GM23338 (cell line): ENCODE measurements at regions not wholly inside any gene's neighbourhood (a gene's known extent, or its start where the extent isn't known, plus 50 kb on each side); places are given as distances from the start of the nearest gene placed in this dataset.

Source experiments
- ATAC-seq: fragments of 200-7000 bp; cut with Tn5 transposase; 3 replicates; pipeline ENCODE4 v1.9.1; 2020
- DNase-seq: peaks from one replicate; pipeline ENCODE4 v3.0.0-alpha.2; 2015; ENCODE audit warnings: low spot score
- H2AFZ ChIP-seq: fragments of 200-600 bp; sonication (generic); 2 replicates; pipeline ENCODE4 v1.8.0; 2016; ENCODE audit warnings: antibody characterized with exemption, mild to moderate bottlenecking, moderate library complexity
- H3F3A ChIP-seq: fragments of 200-600 bp; sonication (generic); replicated peaks from 2 replicates; pipeline ENCODE4 v1.8.0; 2017; ENCODE audit warnings: antibody characterized with exemption, mixed run types, low read depth
- H3K27ac ChIP-seq: fragments of 200-600 bp; sonication (generic); 2 replicates; pipeline ENCODE4 v1.6.1; 2016; ENCODE audit warnings: low read depth
- H3K27me3 ChIP-seq: fragments of 200-600 bp; sonication (generic); 2 replicates; pipeline ENCODE4 v1.8.0; 2016; ENCODE audit warnings: mild to moderate bottlenecking, mixed run types, moderate library complexity; ENCODE audit not compliant: insufficient read depth
- H3K36me3 ChIP-seq: fragments of 200-600 bp; sonication (generic); 2 replicates; pipeline ENCODE4 v1.8.0; 2016; ENCODE audit warnings: mild to moderate bottlenecking; ENCODE audit not compliant: insufficient read depth
- H3K4me1 ChIP-seq: fragments of 200-600 bp; sonication (generic); 2 replicates; pipeline ENCODE4 v1.8.0; 2016; ENCODE audit warnings: mild to moderate bottlenecking, moderate library complexity; ENCODE audit not compliant: insufficient read depth
- H3K4me2 ChIP-seq: fragments of 200-600 bp; sonication (generic); 2 replicates; pipeline ENCODE4 v1.7.1; 2017; ENCODE audit warnings: mixed run types
- H3K4me3 ChIP-seq: fragments of 200-600 bp; sonication (generic); 2 replicates; pipeline ENCODE4 v1.6.1; 2016; ENCODE audit warnings: mixed run types
- H3K79me2 ChIP-seq: fragments of 200-600 bp; sonication (generic); replicated peaks from 2 replicates; pipeline ENCODE4 v1.8.0; 2017; ENCODE audit warnings: mild to moderate bottlenecking; ENCODE audit not compliant: insufficient read depth
- H3K9me2 ChIP-seq: fragments of 200-600 bp; sonication (generic); 2 replicates; pipeline ENCODE4 v1.8.0; 2017; ENCODE audit not compliant: insufficient read depth
- H4K20me1 ChIP-seq: fragments of 200-600 bp; sonication (generic); replicated peaks from 2 replicates; pipeline ENCODE4 v1.8.0; 2017; ENCODE audit warnings: mild to moderate bottlenecking; ENCODE audit not compliant: insufficient read depth
- H3K27ac Mint-ChIP-seq: 2 replicates; pipeline ENCODE4 v1.8.0; 2020; ENCODE audit warnings: inconsistent platforms, mild to moderate bottlenecking, moderate library complexity, mixed read lengths
- H3K27me3 Mint-ChIP-seq: 3 replicates; pipeline ENCODE4 v1.8.0; 2022; ENCODE audit warnings: low read depth, mild to moderate bottlenecking, moderate library complexity, mixed read lengths, inconsistent platforms; ENCODE audit not compliant: insufficient read depth, poor library complexity
- H3K36me3 Mint-ChIP-seq: 3 replicates; pipeline ENCODE4 v1.8.0; 2021; ENCODE audit warnings: low read depth, mild to moderate bottlenecking, inconsistent platforms, moderate library complexity, mixed read lengths
- H3K4me1 Mint-ChIP-seq: 3 replicates; pipeline ENCODE4 v1.8.0; 2020; ENCODE audit warnings: mild to moderate bottlenecking, inconsistent platforms, mixed read lengths
- H3K4me3 Mint-ChIP-seq: 3 replicates; pipeline ENCODE4 v1.8.0; 2021; ENCODE audit warnings: moderate library complexity, mild to moderate bottlenecking, inconsistent platforms, mixed read lengths
- H3K9me3 Mint-ChIP-seq: 3 replicates; pipeline ENCODE4 v1.8.0; 2020; ENCODE audit warnings: moderate library complexity, mild to moderate bottlenecking, inconsistent platforms, mixed read lengths
- CREB1 ChIP-seq: fragments of 250-450 bp; sonication (Bioruptor Pico); IDR thresholded peaks from 2 replicates; pipeline ENCODE4 v1.5.0; 2020; ENCODE audit warnings: low read depth, mild to moderate bottlenecking, moderate library complexity
- EZH2 ChIP-seq: fragments of 200-600 bp; sonication (generic); IDR thresholded peaks from one replicate; pipeline ENCODE4 v1.8.0; 2017; ENCODE audit warnings: antibody characterized with exemption, mild to moderate bottlenecking, low read depth; ENCODE audit not compliant: unreplicated experiment
- EZH2phosphoT487 ChIP-seq: fragments of 200-600 bp; sonication (generic); IDR thresholded peaks from one replicate; pipeline ENCODE4 v1.8.1; 2018; ENCODE audit warnings: antibody characterized with exemption; ENCODE audit not compliant: unreplicated experiment
- JUNB ChIP-seq: IDR thresholded peaks from one replicate; pipeline ENCODE4 v1.6.1; 2016; ENCODE audit warnings: antibody characterized with exemption; ENCODE audit not compliant: unreplicated experiment
- NANOG ChIP-seq: IDR thresholded peaks from 2 replicates; pipeline ENCODE4 v1.6.1; 2016; ENCODE audit warnings: antibody characterized with exemption, borderline replicate concordance
- POLR2AphosphoS5 ChIP-seq: IDR thresholded peaks from 2 replicates; pipeline ENCODE4 v1.6.1; 2016; ENCODE audit warnings: antibody characterized with exemption, low read depth
- STAT1 ChIP-seq: IDR thresholded peaks from one replicate; pipeline ENCODE4 v1.6.1; 2016; ENCODE audit warnings: antibody characterized with exemption; ENCODE audit not compliant: unreplicated experiment
- ZNF114 ChIP-seq: fragments of 250-450 bp; sonication (Bioruptor Pico); IDR thresholded peaks from 2 replicates; pipeline ENCODE4 v1.5.0; 2020; ENCODE audit warnings: mild to moderate bottlenecking, moderate library complexity
- ZNF331 ChIP-seq: fragments of 250-450 bp; sonication (Bioruptor Pico); IDR thresholded peaks from 2 replicates; pipeline ENCODE4 v1.5.0; 2020; ENCODE audit warnings: low read depth, mild to moderate bottlenecking, moderate library complexity
- TF ChIP-seq, protein P1 (sequence below): IDR thresholded peaks from one replicate; pipeline ENCODE4 v1.6.1; 2018; ENCODE audit warnings: antibody characterized with exemption; ENCODE audit not compliant: unreplicated experiment
- TF ChIP-seq, protein P2 (sequence below), 2 experiments: fragments of 200-600 bp in 1 of 2; sonication (generic) in 1 of 2; conservative IDR thresholded peaks; 2 replicates each; pipeline versions ENCODE4 v1.5.1 to v1.6.1; 2016 to 2017; ENCODE audit warnings: antibody characterized with exemption in 2 of 2, low read depth in 2 of 2, mild to moderate bottlenecking in 2 of 2, moderate library complexity in 1 of 2
- TF ChIP-seq, protein P3 (sequence below): IDR thresholded peaks from 2 replicates; pipeline ENCODE4 v1.6.1; 2016; ENCODE audit warnings: antibody characterized with exemption

DNA sequence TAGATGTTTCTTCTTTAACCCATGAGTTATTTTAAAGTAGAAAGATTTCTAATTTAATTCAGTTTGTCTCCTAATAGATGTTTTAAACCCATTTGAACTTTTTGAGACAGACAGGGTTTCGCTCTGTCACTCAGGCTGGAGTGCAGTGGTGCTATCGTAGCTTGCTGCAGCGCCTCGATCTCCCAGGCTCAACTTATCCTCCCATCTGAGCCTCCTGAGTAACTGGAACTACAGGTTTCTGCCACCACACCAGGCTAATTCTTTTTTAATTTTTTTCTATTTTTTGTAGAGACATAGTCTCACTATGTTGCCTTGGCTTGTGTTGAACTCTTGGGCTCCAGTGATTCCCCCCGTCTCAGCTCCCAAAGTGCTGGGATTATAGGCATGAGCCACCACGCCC is 53.0 kb upstream of the RAB18 start:
- Mint-ChIP-seq H3K9me3 (no peaks in the 10 kb centered on the region), H3K27me3 (no peaks in the 10 kb centered on the region), H3K4me3 (no peak overlapping the region), H3K4me1 (peaks cover 2% of the 10 kb centered on the region; the same call in 1 of the 3 replicates), H3K36me3 (no peaks in the 10 kb centered on the region), H3K27ac (no peak overlapping the region)
- DNase-seq (no peak), ATAC-seq (no peak)
- H3F3A ChIP-seq, result no peaks in the 10 kb centered on the region
- TF ChIP-seq ZNF114 (CRISPR knock-in tag), result no peak
- TF ChIP-seq, protein P1, sequence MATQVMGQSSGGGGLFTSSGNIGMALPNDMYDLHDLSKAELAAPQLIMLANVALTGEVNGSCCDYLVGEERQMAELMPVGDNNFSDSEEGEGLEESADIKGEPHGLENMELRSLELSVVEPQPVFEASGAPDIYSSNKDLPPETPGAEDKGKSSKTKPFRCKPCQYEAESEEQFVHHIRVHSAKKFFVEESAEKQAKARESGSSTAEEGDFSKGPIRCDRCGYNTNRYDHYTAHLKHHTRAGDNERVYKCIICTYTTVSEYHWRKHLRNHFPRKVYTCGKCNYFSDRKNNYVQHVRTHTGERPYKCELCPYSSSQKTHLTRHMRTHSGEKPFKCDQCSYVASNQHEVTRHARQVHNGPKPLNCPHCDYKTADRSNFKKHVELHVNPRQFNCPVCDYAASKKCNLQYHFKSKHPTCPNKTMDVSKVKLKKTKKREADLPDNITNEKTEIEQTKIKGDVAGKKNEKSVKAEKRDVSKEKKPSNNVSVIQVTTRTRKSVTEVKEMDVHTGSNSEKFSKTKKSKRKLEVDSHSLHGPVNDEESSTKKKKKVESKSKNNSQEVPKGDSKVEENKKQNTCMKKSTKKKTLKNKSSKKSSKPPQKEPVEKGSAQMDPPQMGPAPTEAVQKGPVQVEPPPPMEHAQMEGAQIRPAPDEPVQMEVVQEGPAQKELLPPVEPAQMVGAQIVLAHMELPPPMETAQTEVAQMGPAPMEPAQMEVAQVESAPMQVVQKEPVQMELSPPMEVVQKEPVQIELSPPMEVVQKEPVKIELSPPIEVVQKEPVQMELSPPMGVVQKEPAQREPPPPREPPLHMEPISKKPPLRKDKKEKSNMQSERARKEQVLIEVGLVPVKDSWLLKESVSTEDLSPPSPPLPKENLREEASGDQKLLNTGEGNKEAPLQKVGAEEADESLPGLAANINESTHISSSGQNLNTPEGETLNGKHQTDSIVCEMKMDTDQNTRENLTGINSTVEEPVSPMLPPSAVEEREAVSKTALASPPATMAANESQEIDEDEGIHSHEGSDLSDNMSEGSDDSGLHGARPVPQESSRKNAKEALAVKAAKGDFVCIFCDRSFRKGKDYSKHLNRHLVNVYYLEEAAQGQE, result no peak
- TF ChIP-seq, protein P2, sequence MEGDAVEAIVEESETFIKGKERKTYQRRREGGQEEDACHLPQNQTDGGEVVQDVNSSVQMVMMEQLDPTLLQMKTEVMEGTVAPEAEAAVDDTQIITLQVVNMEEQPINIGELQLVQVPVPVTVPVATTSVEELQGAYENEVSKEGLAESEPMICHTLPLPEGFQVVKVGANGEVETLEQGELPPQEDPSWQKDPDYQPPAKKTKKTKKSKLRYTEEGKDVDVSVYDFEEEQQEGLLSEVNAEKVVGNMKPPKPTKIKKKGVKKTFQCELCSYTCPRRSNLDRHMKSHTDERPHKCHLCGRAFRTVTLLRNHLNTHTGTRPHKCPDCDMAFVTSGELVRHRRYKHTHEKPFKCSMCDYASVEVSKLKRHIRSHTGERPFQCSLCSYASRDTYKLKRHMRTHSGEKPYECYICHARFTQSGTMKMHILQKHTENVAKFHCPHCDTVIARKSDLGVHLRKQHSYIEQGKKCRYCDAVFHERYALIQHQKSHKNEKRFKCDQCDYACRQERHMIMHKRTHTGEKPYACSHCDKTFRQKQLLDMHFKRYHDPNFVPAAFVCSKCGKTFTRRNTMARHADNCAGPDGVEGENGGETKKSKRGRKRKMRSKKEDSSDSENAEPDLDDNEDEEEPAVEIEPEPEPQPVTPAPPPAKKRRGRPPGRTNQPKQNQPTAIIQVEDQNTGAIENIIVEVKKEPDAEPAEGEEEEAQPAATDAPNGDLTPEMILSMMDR (conservative IDR thresholded peaks at IDR 0.05; ENCODE audit: low read depth in 2 of 2), result no peak
- TF ChIP-seq ZNF331 (CRISPR knock-in tag), result no peak
- no peak for TF ChIP-seq JUNB
- H3K79me2 ChIP-seq, result no peaks in the 10 kb centered on the region
- no peaks in the 10 kb centered on the region for H3K36me3 ChIP-seq
- no peaks in the 10 kb centered on the region for H3K4me1 ChIP-seq
- H3K4me3 ChIP-seq, result no peak overlapping the region
- H3K9me2 ChIP-seq, result no peaks in the 10 kb centered on the region
- no peak overlapping the region for H3K4me2 ChIP-seq
- no peak overlapping the region for H3K27ac ChIP-seq
- H4K20me1 ChIP-seq, result no peaks in the 10 kb centered on the region
- H2AFZ ChIP-seq, result no peak overlapping the region
- H3K27me3 ChIP-seq, result no peaks in the 10 kb centered on the region

DNA sequence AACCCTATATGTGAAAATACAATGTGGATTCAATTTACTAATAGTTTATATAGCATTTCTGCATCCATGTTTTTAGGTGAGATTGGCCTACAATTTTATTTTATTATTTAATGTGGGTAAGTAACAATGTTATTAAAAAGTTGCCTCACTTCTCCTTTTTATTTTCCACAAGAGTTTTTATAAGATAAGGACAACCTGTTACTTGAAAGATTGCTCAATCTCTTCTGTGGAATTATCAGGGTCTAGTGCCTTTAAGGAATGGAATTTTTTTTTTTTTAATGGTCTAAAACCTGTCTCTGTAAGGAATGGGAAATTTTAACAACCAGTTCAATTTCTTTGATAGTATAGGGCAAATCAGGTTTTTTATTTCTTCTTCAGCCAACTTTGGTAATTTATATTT is 53.9 kb upstream of the RAB18 start:
- no peaks in the 10 kb centered on the region for H4K20me1 ChIP-seq
- H3K9me2 ChIP-seq, result no peaks in the 10 kb centered on the region
- no peak overlapping the region for H3K4me2 ChIP-seq
- H2AFZ ChIP-seq, result no peak overlapping the region
- H3K27ac Mint-ChIP-seq, result no peak overlapping the region
- no peaks in the 10 kb centered on the region for H3K27me3 ChIP-seq
- H3K36me3 Mint-ChIP-seq, result no peaks in the 10 kb centered on the region
- no peaks in the 10 kb centered on the region for H3K79me2 ChIP-seq
- no peak for ATAC-seq
- no peaks in the 10 kb centered on the region for H3K27me3 Mint-ChIP-seq
- H3F3A ChIP-seq, result no peaks in the 10 kb centered on the region
- H3K36me3 ChIP-seq, result no peaks in the 10 kb centered on the region
- H3K9me3 Mint-ChIP-seq, result no peaks in the 10 kb centered on the region
- no peaks in the 10 kb centered on the region for H3K4me1 ChIP-seq
- H3K4me1 Mint-ChIP-seq, result peaks cover 2% of the 10 kb centered on the region; the same call in 1 of the 3 replicates
- no peak overlapping the region for H3K27ac ChIP-seq
- H3K4me3 Mint-ChIP-seq, result no peak overlapping the region
- no peak overlapping the region for H3K4me3 ChIP-seq
- no peak for DNase-seq
- TF ChIP-seq POLR2AphosphoS5, result no peak
- TF ChIP-seq STAT1, result no peak
- TF ChIP-seq ZNF331 (CRISPR knock-in tag), result no peak
- TF ChIP-seq, protein P3, sequence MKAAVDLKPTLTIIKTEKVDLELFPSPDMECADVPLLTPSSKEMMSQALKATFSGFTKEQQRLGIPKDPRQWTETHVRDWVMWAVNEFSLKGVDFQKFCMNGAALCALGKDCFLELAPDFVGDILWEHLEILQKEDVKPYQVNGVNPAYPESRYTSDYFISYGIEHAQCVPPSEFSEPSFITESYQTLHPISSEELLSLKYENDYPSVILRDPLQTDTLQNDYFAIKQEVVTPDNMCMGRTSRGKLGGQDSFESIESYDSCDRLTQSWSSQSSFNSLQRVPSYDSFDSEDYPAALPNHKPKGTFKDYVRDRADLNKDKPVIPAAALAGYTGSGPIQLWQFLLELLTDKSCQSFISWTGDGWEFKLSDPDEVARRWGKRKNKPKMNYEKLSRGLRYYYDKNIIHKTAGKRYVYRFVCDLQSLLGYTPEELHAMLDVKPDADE, result no peak
- TF ChIP-seq EZH2phosphoT487, result no peak
- TF ChIP-seq EZH2, result no peak
- TF ChIP-seq, protein P2 (conservative IDR thresholded peaks at IDR 0.05; ENCODE audit: low read depth in 2 of 2), result no peak
- TF ChIP-seq NANOG, result no peak
- TF ChIP-seq CREB1, result no peak
- no peak for TF ChIP-seq JUNB
- TF ChIP-seq, protein P1, result no peak
- TF ChIP-seq ZNF114 (CRISPR knock-in tag), result no peak
